Thyroid gland (tissue), 4 donors: ENCODE measurements at regions not wholly inside any gene's neighbourhood (a gene's known extent, or its start where the extent isn't known, plus 50 kb on each side); places are given as distances from the start of the nearest gene placed in this dataset.

ENCODE experiments used
- DNase-seq, 2 donors: peaks; one replicate each; pipeline ENCODE4 v3.0.0-alpha.2; 2019
- H3K27ac ChIP-seq, 3 donors: fragments of 200-600 bp; sonication (generic); 1 replicate in 2 of 3; 2 replicates in 1 of 3; pipeline ENCODE4 v1.5.1; 2016 to 2019; ENCODE audit warnings: mild to moderate bottlenecking in 1 of 3, moderate library complexity in 1 of 3
- H3K27me3 ChIP-seq: fragments of 200-600 bp; sonication (generic); one replicate; pipeline ENCODE4 v1.5.1; 2019
- H3K36me3 ChIP-seq, 2 donors: fragments of 200-600 bp; sonication (generic); one replicate each; pipeline ENCODE4 v1.5.1; 2016 to 2019
- H3K4me1 ChIP-seq, 2 donors: fragments of 200-600 bp; sonication (generic); one replicate each; pipeline ENCODE4 v1.5.1; 2017 to 2019
- H3K4me3 ChIP-seq, 3 donors: fragments of 200-600 bp; sonication (generic); replicated peaks in 1 of 3; 1 replicate in 2 of 3; 2 replicates in 1 of 3; pipeline ENCODE4 v1.5.1; 2016; ENCODE audit warnings: mild to moderate bottlenecking in 1 of 3
- H3K9me3 ChIP-seq: fragments of 200-600 bp; sonication (generic); one replicate; pipeline ENCODE4 v1.5.1; 2017
- POLR2A ChIP-seq, 2 donors: fragments of 450-650 bp; IDR thresholded peaks; one replicate each; pipeline ENCODE4 v1.6.1; 2017; ENCODE audit warnings: antibody characterized with exemption in 2 of 2, mild to moderate bottlenecking in 2 of 2, moderate library complexity in 1 of 2
- WGBS, 2 donors: methylation state at CpG; one replicate each; pipeline ENCODE4 v1.1.5; 2017; 5-methylcytosine and 5-hydroxymethylcytosine counted together
- intact Hi-C: fragments of 100-400 bp; cut with DNase I; formaldehyde crosslinking; loops from one replicate; pipeline ENCODE4 v1.15.1; 2023
- TF ChIP-seq, protein P1 (sequence below), 6 experiments: fragments of 200-600 bp in 3 of 6; fragments of 450-650 bp in 3 of 6; sonication (generic) in 3 of 6; IDR thresholded peaks; one replicate each; pipeline ENCODE4 v1.5.1; 2016 to 2019; ENCODE audit warnings: antibody characterized with exemption in 6 of 6, mild to moderate bottlenecking in 2 of 6, inconsistent platforms in 1 of 6, moderate library complexity in 1 of 6

DNA sequence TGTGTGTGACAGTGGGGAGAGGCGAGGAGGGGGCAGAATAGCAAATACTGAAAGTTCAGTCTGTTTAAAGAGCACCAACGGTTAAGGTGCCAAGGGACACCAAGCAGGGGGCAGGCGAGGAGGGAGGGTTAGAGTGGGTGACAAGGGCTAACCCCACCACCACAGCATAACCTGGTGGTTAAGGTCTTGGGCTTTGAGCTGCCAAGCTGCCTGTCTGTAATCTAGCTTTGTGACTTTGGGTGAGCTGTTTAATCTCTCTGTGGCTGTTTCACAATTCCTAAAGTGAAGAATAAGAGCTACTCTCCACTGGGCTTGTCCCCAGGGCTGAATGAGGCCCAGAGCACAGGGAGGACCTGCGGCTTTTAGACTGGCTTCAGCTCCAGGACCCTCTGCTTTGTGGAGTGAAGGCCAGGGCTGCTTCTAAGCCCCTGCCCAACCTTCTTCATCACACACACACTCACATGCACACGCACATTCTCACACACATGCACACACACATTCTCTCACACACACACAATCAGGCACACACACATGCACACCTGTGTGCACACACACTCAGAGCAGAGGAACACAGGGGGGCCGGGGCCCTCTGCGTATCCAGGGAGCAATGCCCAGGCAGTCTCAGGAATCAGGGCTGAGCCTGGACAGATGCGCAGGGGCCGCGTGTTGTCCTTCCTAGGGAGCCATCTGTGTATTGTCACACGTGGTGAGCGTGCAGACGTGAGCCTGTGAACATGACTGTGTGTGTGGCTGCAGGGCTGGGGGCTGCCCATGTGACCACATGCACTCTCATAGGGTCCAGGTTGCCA lies 101.6 kb upstream of the TARDBP start:
- Histone ChIP-seq H3K4me1 (no peaks in the 10 kb centered on the region), H3K36me3 (no peaks in the 10 kb centered on the region), H3K9me3 (no peaks in the 10 kb centered on the region), H3K27me3 (no peaks in the 10 kb centered on the region), H3K27ac (no peak overlapping the region), H3K4me3 (no peak overlapping the region)
- intact Hi-C loops: no loop called here
- TF ChIP-seq, protein P1, sequence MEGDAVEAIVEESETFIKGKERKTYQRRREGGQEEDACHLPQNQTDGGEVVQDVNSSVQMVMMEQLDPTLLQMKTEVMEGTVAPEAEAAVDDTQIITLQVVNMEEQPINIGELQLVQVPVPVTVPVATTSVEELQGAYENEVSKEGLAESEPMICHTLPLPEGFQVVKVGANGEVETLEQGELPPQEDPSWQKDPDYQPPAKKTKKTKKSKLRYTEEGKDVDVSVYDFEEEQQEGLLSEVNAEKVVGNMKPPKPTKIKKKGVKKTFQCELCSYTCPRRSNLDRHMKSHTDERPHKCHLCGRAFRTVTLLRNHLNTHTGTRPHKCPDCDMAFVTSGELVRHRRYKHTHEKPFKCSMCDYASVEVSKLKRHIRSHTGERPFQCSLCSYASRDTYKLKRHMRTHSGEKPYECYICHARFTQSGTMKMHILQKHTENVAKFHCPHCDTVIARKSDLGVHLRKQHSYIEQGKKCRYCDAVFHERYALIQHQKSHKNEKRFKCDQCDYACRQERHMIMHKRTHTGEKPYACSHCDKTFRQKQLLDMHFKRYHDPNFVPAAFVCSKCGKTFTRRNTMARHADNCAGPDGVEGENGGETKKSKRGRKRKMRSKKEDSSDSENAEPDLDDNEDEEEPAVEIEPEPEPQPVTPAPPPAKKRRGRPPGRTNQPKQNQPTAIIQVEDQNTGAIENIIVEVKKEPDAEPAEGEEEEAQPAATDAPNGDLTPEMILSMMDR (IDR thresholded peaks at IDR 0.05): no peak
- TF ChIP-seq POLR2A (IDR thresholded peaks at IDR 0.05): no peak
- WGBS, 2 donors: 82 to 90% methylated on average over 13 of the region's 13 CpGs
- no peak for DNase-seq

DNA sequence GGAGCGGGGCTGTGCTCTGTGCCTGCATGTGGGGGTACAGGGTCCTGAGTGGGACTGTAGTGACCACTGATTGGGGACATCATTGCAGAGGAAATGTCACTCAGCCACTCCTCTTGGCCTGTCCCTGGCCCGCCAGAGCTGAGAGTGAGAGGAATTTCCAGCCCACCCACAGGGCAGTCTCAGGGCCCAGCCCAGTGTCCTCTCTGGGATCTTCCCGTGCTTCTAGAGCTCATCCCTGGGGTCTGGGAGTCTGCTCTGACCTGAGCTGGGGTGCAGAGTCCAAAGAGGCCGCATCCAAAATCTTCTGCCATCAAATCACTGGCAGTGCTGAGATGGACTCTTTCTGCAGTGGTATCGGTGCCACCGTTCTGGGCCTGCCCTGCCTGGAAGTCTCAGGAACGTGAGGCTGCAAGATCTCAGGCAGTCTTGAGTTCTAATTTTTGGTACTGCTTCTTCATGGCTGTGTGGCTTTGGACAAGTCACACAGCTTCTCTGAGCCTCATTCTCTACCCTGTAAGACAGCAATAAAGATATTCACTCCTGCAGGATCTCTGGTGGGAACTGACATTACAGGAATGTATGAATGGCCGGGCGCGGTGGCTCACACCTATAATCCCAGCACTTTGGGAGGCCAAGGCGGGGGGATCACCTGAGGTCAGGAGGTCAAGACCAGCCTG lies 100.8 kb upstream of the TARDBP start:
- H3K4me1 ChIP-seq: no peaks in the 10 kb centered on the region
- WGBS, 2 donors: 91 to 94% methylated on average over 9 of the region's 11 CpGs
- no peaks in the 10 kb centered on the region for H3K9me3 ChIP-seq
- TF ChIP-seq, protein P1 (IDR thresholded peaks at IDR 0.05): no peak
- no peak for TF ChIP-seq POLR2A (IDR thresholded peaks at IDR 0.05)
- intact Hi-C loops: no loop called here
- H3K27me3 ChIP-seq: no peaks in the 10 kb centered on the region
- no peak overlapping the region for H3K27ac ChIP-seq
- H3K36me3 ChIP-seq: no peaks in the 10 kb centered on the region
- H3K4me3 ChIP-seq: no peak overlapping the region
- DNase-seq: no peak

DNA sequence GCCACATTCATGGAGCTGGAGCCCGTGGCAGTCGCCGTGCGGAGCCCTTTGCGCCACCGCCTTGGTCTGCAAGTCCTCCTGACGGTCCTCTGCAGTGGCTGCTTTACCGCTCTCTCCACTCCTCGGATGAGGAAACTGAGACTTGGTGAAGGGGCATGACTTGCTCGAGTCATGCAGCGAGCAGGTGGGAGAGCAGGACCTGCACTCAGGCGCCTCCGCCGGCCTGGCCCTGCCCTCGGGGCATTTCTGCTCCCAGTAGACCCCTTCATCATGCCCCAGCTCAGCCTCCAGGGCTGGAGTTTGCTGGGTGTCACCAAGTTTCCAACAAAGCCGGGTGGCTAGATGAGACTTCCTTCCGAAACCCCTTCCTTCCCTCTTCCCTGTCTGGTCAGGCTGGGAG lies 100.0 kb upstream of the TARDBP start:
- Histone ChIP-seq H3K9me3 (no peaks in the 10 kb centered on the region), H3K27me3 (no peaks in the 10 kb centered on the region), H3K4me1 (no peaks in the 10 kb centered on the region), H3K36me3 (no peaks in the 10 kb centered on the region), H3K4me3 (no peak overlapping the region), H3K27ac (no peak overlapping the region)
- no peak for TF ChIP-seq POLR2A (IDR thresholded peaks at IDR 0.05)
- DNase-seq: no peak
- intact Hi-C loops: no loop called here
- WGBS, 2 donors: 87 to 92% methylated on average over 14 to 17 of the region's 17 CpGs

DNA sequence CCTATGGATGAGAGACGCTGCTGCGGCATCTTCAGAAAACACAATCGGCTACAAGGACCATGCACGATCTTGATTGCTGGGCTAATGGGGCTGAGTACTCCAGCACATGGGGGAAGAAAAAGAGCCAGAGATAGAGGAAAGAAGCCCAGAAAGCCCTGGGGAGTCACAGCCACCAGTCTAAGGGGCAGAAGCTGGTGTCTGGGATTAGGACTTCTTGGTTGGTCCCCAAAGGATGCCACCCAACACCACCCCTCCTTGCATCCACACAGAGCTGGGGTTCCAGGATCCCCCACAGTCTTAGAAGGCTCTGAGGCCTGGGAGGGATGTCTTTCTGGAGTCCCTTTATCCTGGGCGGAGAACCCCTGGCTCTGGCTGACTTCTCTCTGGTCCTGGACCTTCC lies 98.4 kb upstream of the TARDBP start:
- no peak for TF ChIP-seq POLR2A (IDR thresholded peaks at IDR 0.05)
- TF ChIP-seq, protein P1 (IDR thresholded peaks at IDR 0.05): no peak
- Histone ChIP-seq H3K4me1 (no peaks in the 10 kb centered on the region), H3K36me3 (no peaks in the 10 kb centered on the region), H3K4me3 (no peak overlapping the region), H3K27me3 (no peaks in the 10 kb centered on the region), H3K27ac (no peak overlapping the region), H3K9me3 (no peaks in the 10 kb centered on the region)
- DNase-seq: no peak
- intact Hi-C loops: no loop called here
- WGBS, 2 donors: 86 to 92% methylated on average over 5 of the region's 5 CpGs

DNA sequence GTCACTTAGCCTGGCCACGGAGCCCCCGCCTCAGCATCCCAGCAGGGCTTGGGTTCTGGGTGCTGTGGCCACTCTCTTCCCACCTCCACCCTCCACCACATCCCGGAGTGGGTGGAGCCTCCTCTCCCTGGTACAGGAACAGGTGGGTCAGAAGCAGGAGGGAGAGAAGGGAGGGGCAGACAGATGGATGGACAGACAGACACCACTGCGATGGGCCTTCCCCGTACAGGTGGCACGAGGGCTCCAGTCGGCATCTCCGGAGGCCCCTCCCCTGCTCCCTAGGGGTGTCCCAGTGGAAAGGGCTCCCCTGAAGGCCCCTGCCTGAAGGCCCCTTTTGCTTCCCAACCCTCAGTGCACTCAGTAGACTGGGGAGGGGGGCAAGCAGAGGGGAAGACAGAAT lies 96.9 kb upstream of the TARDBP start:
- Histone ChIP-seq H3K27me3 (no peaks in the 10 kb centered on the region), H3K27ac (no peak overlapping the region), H3K36me3 (no peaks in the 10 kb centered on the region), H3K9me3 (no peaks in the 10 kb centered on the region), H3K4me3 (no peak overlapping the region), H3K4me1 (no peaks in the 10 kb centered on the region)
- 65 to 71% methylated on average over 8 of the region's 8 CpGs for WGBS, 2 donors
- TF ChIP-seq, protein P1 (IDR thresholded peaks at IDR 0.05): no peak
- no peak for TF ChIP-seq POLR2A (IDR thresholded peaks at IDR 0.05)
- DNase-seq: no peak
- intact Hi-C loops: no loop called here
